ENCODE measurements at regions not wholly inside any gene's neighbourhood (a gene's known extent, or its start where the extent isn't known, plus 50 kb on each side); places are given as distances from the start of the nearest gene placed in this dataset.

GRCh38 chr11:57087991-57088390 is 93.8 kb upstream of the LRRC55 start:
- Histone ChIP-seq H3K9me2 (replicated peaks; ENCODE audit: insufficient read depth) (no peaks in the 10 kb centered on the region), H3K9me3 (ENCODE audit: low read depth) (no peaks in the 10 kb centered on the region), H3K79me2 (no peaks in the 10 kb centered on the region), H4K20me1 (ENCODE audit: insufficient read depth, poor library complexity, severe bottlenecking) (no peaks in the 10 kb centered on the region), H3K4me3 (no peak overlapping the region), H3K4me1 (ENCODE audit: insufficient read depth) (no peaks in the 10 kb centered on the region), H3K36me3 (replicated peaks; ENCODE audit: insufficient read depth, low read depth) (no peaks in the 10 kb centered on the region), H2AFZ (no peak overlapping the region), H3K4me2 (no peak overlapping the region), H3K27me3 (no peaks in the 10 kb centered on the region), H3K27ac (no peak overlapping the region)
- TF ChIP-seq EZH2phosphoT487 (IDR thresholded peaks at IDR 0.05; ENCODE audit: low read depth, severe bottlenecking, unreplicated experiment) = no peak
- TF ChIP-seq, protein P1, sequence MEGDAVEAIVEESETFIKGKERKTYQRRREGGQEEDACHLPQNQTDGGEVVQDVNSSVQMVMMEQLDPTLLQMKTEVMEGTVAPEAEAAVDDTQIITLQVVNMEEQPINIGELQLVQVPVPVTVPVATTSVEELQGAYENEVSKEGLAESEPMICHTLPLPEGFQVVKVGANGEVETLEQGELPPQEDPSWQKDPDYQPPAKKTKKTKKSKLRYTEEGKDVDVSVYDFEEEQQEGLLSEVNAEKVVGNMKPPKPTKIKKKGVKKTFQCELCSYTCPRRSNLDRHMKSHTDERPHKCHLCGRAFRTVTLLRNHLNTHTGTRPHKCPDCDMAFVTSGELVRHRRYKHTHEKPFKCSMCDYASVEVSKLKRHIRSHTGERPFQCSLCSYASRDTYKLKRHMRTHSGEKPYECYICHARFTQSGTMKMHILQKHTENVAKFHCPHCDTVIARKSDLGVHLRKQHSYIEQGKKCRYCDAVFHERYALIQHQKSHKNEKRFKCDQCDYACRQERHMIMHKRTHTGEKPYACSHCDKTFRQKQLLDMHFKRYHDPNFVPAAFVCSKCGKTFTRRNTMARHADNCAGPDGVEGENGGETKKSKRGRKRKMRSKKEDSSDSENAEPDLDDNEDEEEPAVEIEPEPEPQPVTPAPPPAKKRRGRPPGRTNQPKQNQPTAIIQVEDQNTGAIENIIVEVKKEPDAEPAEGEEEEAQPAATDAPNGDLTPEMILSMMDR (IDR thresholded peaks at IDR 0.05; ENCODE audit: poor library complexity) = no peak
- TF ChIP-seq EZH2 (IDR thresholded peaks at IDR 0.05; ENCODE audit: borderline replicate concordance) = no peak
- no peak for DNase-seq (ENCODE audit: low spot score)
- 38% methylated on average over 1 of the region's 1 CpG for WGBS (ENCODE audit: low lambda C conversion rate, missing lambda C conversion rate)

- no peak overlapping the region for H3K4me3 ChIP-seq
- H3K27me3 ChIP-seq = no peaks in the 10 kb centered on the region
- H3K4me1 ChIP-seq (ENCODE audit: insufficient read depth) = no peaks in the 10 kb centered on the region
- H3K36me3 ChIP-seq (replicated peaks; ENCODE audit: insufficient read depth, low read depth) = no peaks in the 10 kb centered on the region
- H4K20me1 ChIP-seq (ENCODE audit: insufficient read depth, poor library complexity, severe bottlenecking) = no peaks in the 10 kb centered on the region
- H3K4me2 ChIP-seq = no peak overlapping the region
- no peaks in the 10 kb centered on the region for H3K79me2 ChIP-seq
- TF ChIP-seq EZH2phosphoT487 (IDR thresholded peaks at IDR 0.05; ENCODE audit: low read depth, severe bottlenecking, unreplicated experiment) = no peak
- TF ChIP-seq, protein P1 (IDR thresholded peaks at IDR 0.05; ENCODE audit: poor library complexity) = no peak
- DNase-seq (ENCODE audit: low spot score) = no peak
- no peak overlapping the region for H3K27ac ChIP-seq
- H3K9me3 ChIP-seq (ENCODE audit: low read depth) = no peaks in the 10 kb centered on the region
- no peaks in the 10 kb centered on the region for H3K9me2 ChIP-seq (replicated peaks; ENCODE audit: insufficient read depth)
- H2AFZ ChIP-seq = no peak overlapping the region
- WGBS (ENCODE audit: low lambda C conversion rate, missing lambda C conversion rate) = 91% methylated on average over 9 of the region's 9 CpGs
Observed at GRCh38 chr11:57092028-57092698, 89.6 kb upstream of the LRRC55 start.

DNA sequence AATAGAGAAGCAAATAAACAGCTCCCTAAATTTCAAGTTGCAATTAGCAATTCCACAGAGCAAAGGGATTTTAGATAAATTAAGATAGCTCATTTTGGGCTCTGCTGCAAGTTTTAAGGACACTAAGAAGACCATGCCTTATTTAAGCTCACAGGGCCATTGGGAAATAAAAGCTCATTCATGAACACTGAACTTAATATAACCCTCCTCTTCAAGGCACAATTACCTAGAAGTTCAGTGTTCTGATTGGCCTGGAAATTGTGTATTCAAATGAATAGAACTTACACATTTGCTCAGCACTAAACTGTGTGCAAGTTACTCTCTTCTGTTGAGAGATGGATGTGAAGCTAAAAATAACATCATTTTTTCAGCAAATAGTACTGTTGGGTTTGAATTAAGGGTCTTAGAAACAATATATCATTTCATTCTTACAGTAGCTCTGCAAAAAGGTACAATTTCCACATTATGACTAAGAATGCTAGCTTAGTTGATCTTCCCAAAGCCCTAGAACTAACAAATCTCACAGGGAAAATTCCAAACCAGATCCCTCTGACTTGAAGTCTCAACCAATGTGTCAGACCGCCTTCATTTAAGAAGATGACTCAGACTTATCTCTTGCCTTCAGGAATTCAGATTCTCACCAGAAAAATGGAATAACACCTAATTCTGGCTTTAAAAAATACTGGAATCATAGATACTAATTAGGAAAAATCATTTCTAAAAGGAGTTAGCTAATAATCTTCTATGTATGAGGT is 87.4 kb upstream of the LRRC55 start:
- no peaks in the 10 kb centered on the region for H3K4me1 ChIP-seq (ENCODE audit: insufficient read depth)
- no peaks in the 10 kb centered on the region for H4K20me1 ChIP-seq (ENCODE audit: insufficient read depth, poor library complexity, severe bottlenecking)
- H3K27ac ChIP-seq = no peak overlapping the region
- H3K27me3 ChIP-seq = no peaks in the 10 kb centered on the region
- TF ChIP-seq, protein P1 (IDR thresholded peaks at IDR 0.05; ENCODE audit: poor library complexity) = no peak
- no peaks in the 10 kb centered on the region for H3K9me3 ChIP-seq (ENCODE audit: low read depth)
- H3K79me2 ChIP-seq = no peaks in the 10 kb centered on the region
- DNase-seq (ENCODE audit: low spot score) = peak; percentile 21
- no peak overlapping the region for H3K4me3 ChIP-seq
- no peaks in the 10 kb centered on the region for H3K9me2 ChIP-seq (replicated peaks; ENCODE audit: insufficient read depth)
- no peak overlapping the region for H3K4me2 ChIP-seq
- no peaks in the 10 kb centered on the region for H3K36me3 ChIP-seq (replicated peaks; ENCODE audit: insufficient read depth, low read depth)
- no peak overlapping the region for H2AFZ ChIP-seq
- 61% methylated on average over 1 of the region's 1 CpG for WGBS (ENCODE audit: low lambda C conversion rate, missing lambda C conversion rate)

Measured in hepatocyte (in vitro differentiated cells).